ENCODE measurements at regions not wholly inside any gene's neighbourhood (a gene's known extent, or its start where the extent isn't known, plus 50 kb on each side); places are given as distances from the start of the nearest gene placed in this dataset.

DNA sequence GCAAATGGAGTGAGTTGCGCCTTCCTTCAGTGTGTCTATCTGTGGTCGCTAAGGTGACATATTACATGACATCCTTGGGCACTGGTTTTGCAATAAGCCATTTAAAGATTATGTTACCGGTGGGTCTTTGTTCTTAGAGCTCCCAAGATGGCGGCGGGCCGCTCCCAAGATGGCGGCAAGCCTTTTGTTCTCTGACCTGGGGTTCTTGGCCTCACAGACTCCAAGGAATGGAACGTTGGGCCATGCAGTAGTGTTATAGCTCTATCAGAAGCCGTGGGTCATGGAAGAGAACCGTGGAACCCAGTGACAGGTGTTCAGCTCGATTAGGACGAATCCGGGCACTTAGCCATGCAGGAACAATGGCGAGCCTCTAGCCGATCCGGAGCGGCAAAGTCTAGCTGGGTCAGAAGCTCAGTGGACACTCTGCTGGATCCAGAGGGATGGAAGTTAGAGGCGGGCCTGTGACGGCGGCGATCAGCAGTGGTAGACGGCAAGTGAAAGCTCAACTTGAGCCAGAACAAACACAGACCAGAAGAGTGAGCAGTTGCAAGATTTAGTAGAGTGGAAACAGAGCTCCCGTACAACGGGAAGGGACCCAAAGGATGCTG lies 188.6 kb downstream of the TEX29 start:
- H3K27me3 ChIP-seq (ENCODE audit: control insufficient read depth in 3 of 3, insufficient read depth in 3 of 3, low read length in 3 of 3): no peaks in the 10 kb centered on the region
- FAIRE-seq: no peak
- no peak for DNase-seq
- H3K27ac ChIP-seq (ENCODE audit: low read depth in 1 of 3, low read length in 2 of 3): no peak overlapping the region
- H3K9me3 ChIP-seq (ENCODE audit: control insufficient read depth in 2 of 2, insufficient read depth in 1 of 2, low read depth in 1 of 2, low read length in 1 of 2): no peaks in the 10 kb centered on the region
- no peaks in the 10 kb centered on the region for H3K4me1 ChIP-seq (ENCODE audit: control insufficient read depth in 3 of 3, insufficient read depth in 2 of 3, low read depth in 1 of 3, low read length in 2 of 3)
- H3K4me3 ChIP-seq (ENCODE audit: low read depth in 1 of 3, low read length in 3 of 3): no peak overlapping the region
- WGBS, 3 donors: 81 to 88% (median 81%) methylated on average over 24 of the region's 24 CpGs
- H3K36me3 ChIP-seq (ENCODE audit: control insufficient read depth in 3 of 3, insufficient read depth in 2 of 3, low read depth in 1 of 3, low read length in 3 of 3): no peaks in the 10 kb centered on the region

DNA sequence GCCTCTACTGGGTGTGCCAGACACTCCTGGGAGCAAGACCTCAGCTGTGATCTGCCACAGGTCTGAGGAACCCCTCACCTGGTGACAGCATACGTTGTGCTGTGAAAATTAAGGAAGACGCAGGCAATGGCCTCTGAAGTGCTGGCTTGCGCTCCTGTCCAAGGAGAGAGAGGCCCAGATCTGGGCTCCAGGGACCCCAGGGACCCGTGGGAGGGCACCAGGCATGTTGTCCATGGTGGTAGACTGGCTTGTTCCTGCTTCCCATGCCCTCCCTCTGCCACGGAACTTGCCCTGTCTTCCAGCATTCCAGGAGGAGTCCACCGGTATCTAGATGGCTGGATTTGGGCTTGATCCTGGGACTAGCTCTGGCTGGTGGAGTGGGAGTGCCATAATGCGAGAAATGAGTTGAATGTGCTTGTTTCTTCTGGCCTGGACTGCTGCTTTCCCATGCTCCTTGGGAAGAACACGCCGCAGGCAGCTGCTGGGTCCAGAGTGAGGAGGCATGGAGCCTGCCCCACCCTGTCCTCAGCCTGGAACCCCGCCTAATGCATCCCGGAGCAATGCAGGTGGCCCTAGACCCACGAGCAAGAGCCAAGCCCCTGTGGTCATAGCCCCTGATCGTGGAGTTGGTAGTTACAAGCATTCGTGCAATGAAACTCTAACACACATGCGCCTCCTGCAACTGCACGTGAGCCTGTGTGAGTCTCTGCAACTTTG lies 190.2 kb downstream of the TEX29 start:
- 67 to 81% (median 68%) methylated on average over 16 of the region's 16 CpGs for WGBS, 3 donors
- DNase-seq (no peak), FAIRE-seq (no peak)
- Histone ChIP-seq H3K9me3 (ENCODE audit: control insufficient read depth in 2 of 2, insufficient read depth in 1 of 2, low read depth in 1 of 2, low read length in 1 of 2) (no peaks in the 10 kb centered on the region), H3K27me3 (ENCODE audit: control insufficient read depth in 3 of 3, insufficient read depth in 3 of 3, low read length in 3 of 3) (no peaks in the 10 kb centered on the region), H3K4me3 (ENCODE audit: low read depth in 1 of 3, low read length in 3 of 3) (no peak overlapping the region), H3K36me3 (ENCODE audit: control insufficient read depth in 3 of 3, insufficient read depth in 2 of 3, low read depth in 1 of 3, low read length in 3 of 3) (no peaks in the 10 kb centered on the region), H3K27ac (ENCODE audit: low read depth in 1 of 3, low read length in 2 of 3) (no peak overlapping the region), H3K4me1 (ENCODE audit: control insufficient read depth in 3 of 3, insufficient read depth in 2 of 3, low read depth in 1 of 3, low read length in 2 of 3) (no peaks in the 10 kb centered on the region)

DNA sequence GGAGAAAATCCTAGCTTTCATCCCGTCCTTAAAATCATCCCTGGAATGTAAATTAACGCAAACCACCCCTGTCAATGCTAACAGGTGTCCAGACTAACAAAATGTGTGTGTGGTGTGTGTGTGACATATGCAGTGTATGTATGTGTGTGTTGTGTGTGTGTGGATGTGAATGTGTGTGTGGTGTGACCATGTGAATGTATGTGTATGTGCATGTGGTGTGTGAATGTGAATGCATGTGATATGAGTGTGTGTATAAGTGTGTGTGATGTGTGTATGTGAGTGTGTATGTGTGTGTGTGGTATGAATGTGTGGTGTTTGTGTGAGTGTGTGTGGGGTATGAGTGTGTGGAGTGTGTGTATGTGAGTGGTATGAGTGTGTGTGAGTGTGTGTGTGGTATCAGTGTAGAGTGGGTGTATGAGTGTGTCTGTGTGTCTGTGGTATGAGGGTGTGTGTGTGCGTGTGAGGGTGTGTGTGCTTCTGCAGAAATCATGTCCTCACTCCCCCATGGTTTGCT lies 190.8 kb downstream of the TEX29 start:
- WGBS, 3 donors: 53 to 71% (median 70%) methylated on average over 3 of the region's 3 CpGs
- Histone ChIP-seq H3K4me3 (ENCODE audit: low read depth in 1 of 3, low read length in 3 of 3) (no peak overlapping the region), H3K36me3 (ENCODE audit: control insufficient read depth in 3 of 3, insufficient read depth in 2 of 3, low read depth in 1 of 3, low read length in 3 of 3) (no peaks in the 10 kb centered on the region), H3K27me3 (ENCODE audit: control insufficient read depth in 3 of 3, insufficient read depth in 3 of 3, low read length in 3 of 3) (no peaks in the 10 kb centered on the region), H3K4me1 (ENCODE audit: control insufficient read depth in 3 of 3, insufficient read depth in 2 of 3, low read depth in 1 of 3, low read length in 2 of 3) (no peaks in the 10 kb centered on the region), H3K9me3 (ENCODE audit: control insufficient read depth in 2 of 2, insufficient read depth in 1 of 2, low read depth in 1 of 2, low read length in 1 of 2) (no peaks in the 10 kb centered on the region), H3K27ac (ENCODE audit: low read depth in 1 of 3, low read length in 2 of 3) (no peak overlapping the region)
- DNase-seq (no peak), FAIRE-seq (no peak)

DNA sequence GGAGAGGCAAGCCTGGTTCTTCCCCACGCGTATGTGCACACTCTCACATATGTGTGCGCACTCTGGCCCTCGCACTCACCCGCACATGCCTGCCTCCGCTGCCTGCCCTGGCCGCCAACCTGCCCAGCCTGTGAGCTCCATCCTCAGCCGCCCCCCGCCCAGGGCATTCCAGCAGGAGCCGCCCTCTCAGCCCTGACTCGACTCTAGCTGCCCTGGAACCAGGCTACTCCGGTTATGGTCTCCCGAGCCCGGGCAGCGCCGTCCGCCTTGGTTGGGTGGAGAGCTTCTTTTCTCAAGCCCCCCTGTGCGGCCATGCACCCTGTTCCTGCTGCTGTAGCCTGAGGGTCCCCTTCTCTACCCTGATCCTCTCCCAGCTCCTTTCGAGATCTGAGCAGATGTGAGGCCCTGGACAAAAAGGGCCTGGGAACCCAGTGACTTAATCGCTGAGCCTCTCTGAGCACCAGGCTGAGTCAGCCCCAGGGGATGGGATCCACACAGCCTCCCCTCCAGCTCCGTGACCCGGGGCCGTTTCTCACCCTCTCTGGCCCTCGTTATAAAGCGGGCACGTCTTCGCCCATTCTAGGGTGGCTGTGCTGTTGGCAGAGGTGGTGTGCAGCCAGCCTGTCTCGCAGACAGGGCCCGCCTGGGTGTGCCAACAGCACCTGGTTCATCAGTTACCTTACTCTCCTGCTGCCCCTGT lies 191.5 kb downstream of the TEX29 start:
- FAIRE-seq (no peak), DNase-seq (no peak)
- Histone ChIP-seq H3K36me3 (ENCODE audit: control insufficient read depth in 3 of 3, insufficient read depth in 2 of 3, low read depth in 1 of 3, low read length in 3 of 3) (no peaks in the 10 kb centered on the region), H3K27me3 (ENCODE audit: control insufficient read depth in 3 of 3, insufficient read depth in 3 of 3, low read length in 3 of 3) (no peaks in the 10 kb centered on the region), H3K4me3 (ENCODE audit: low read depth in 1 of 3, low read length in 3 of 3) (no peak overlapping the region), H3K9me3 (ENCODE audit: control insufficient read depth in 2 of 2, insufficient read depth in 1 of 2, low read depth in 1 of 2, low read length in 1 of 2) (no peaks in the 10 kb centered on the region), H3K27ac (ENCODE audit: low read depth in 1 of 3, low read length in 2 of 3) (no peak overlapping the region), H3K4me1 (ENCODE audit: control insufficient read depth in 3 of 3, insufficient read depth in 2 of 3, low read depth in 1 of 3, low read length in 2 of 3) (no peaks in the 10 kb centered on the region)
- 84 to 88% (median 87%) methylated on average over 29 of the region's 29 CpGs for WGBS, 3 donors

DNA sequence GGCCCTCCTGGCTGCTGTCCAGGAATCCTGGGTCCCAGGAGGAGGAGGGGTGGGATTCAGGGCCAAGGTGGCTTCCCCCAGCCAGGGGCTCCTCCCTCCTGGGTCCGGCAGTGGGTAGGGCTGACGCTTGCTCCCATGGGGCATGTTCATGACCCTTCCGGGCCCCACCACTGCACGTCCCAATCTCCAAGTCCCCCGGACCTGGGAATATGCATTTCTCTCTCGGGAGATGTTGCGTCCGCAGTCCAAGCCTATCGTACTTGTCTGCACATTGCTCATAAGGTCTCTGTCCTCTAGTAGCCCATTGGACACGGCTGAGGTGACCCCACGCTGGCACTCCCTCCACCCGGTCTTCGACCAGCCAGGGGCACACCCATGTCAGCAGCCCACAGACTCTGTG lies 192.3 kb downstream of the TEX29 start:
- FAIRE-seq (no peak), DNase-seq (no peak)
- Histone ChIP-seq H3K4me1 (ENCODE audit: control insufficient read depth in 3 of 3, insufficient read depth in 2 of 3, low read depth in 1 of 3, low read length in 2 of 3) (no peaks in the 10 kb centered on the region), H3K9me3 (ENCODE audit: control insufficient read depth in 2 of 2, insufficient read depth in 1 of 2, low read depth in 1 of 2, low read length in 1 of 2) (no peaks in the 10 kb centered on the region), H3K27me3 (ENCODE audit: control insufficient read depth in 3 of 3, insufficient read depth in 3 of 3, low read length in 3 of 3) (no peaks in the 10 kb centered on the region), H3K36me3 (ENCODE audit: control insufficient read depth in 3 of 3, insufficient read depth in 2 of 3, low read depth in 1 of 3, low read length in 3 of 3) (no peaks in the 10 kb centered on the region), H3K27ac (ENCODE audit: low read depth in 1 of 3, low read length in 2 of 3) (no peak overlapping the region), H3K4me3 (ENCODE audit: low read depth in 1 of 3, low read length in 3 of 3) (no peak overlapping the region)
- WGBS, 3 donors: 83 to 87% (median 86%) methylated on average over 13 of the region's 13 CpGs

DNA sequence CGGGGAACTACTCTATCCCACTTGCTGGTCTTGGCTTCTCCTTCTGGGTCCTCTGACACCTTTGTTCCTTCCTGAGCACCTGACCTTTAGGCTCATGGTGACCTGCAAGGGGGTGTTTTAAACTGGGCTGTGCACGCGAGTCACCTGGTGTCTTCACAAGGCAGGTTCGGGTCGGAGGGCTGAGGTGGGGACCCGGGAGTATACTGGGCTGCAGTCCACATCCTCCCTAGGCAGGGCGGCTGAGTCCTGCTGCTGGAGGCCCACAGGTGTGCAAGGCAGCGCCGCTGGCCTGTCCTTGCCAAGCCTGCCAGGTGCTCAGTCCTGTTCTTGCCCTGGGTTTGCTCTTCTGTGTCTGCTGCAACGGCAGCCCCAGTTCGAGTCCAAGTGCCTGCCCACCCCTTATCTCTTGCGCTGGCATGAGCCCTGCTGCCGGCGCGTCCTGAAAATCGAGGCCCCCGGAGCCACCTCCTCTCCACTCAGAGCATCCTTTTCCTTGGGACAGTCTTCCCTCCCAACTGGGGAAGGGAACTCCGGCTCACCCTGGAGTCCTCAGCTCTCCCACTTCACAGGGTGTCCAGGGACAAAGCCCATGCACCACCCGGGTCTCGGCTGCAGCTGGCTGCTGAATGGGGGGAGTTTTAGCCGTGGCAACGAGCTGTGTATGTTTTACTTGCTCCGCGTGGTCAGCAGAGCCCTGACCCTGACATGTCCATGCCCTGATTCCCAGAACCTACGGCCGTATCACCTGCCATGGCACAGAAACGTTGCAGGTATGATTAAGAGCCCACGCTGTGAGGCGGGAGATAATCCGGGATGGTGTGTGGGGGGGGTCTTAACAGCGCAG lies 193.5 kb downstream of the TEX29 start:
- H3K36me3 ChIP-seq (ENCODE audit: control insufficient read depth in 3 of 3, insufficient read depth in 2 of 3, low read depth in 1 of 3, low read length in 3 of 3): no peaks in the 10 kb centered on the region
- H3K4me1 ChIP-seq (ENCODE audit: control insufficient read depth in 3 of 3, insufficient read depth in 2 of 3, low read depth in 1 of 3, low read length in 2 of 3): no peaks in the 10 kb centered on the region
- H3K9me3 ChIP-seq (ENCODE audit: control insufficient read depth in 2 of 2, insufficient read depth in 1 of 2, low read depth in 1 of 2, low read length in 1 of 2): no peaks in the 10 kb centered on the region
- DNase-seq (no peak), FAIRE-seq (no peak)
- H3K27ac ChIP-seq (ENCODE audit: low read depth in 1 of 3, low read length in 2 of 3): no peak overlapping the region
- H3K4me3 ChIP-seq (ENCODE audit: low read depth in 1 of 3, low read length in 3 of 3): no peak overlapping the region
- 73 to 80% (median 76%) methylated on average over 31 of the region's 31 CpGs for WGBS, 3 donors
- no peaks in the 10 kb centered on the region for H3K27me3 ChIP-seq (ENCODE audit: control insufficient read depth in 3 of 3, insufficient read depth in 3 of 3, low read length in 3 of 3)

DNA sequence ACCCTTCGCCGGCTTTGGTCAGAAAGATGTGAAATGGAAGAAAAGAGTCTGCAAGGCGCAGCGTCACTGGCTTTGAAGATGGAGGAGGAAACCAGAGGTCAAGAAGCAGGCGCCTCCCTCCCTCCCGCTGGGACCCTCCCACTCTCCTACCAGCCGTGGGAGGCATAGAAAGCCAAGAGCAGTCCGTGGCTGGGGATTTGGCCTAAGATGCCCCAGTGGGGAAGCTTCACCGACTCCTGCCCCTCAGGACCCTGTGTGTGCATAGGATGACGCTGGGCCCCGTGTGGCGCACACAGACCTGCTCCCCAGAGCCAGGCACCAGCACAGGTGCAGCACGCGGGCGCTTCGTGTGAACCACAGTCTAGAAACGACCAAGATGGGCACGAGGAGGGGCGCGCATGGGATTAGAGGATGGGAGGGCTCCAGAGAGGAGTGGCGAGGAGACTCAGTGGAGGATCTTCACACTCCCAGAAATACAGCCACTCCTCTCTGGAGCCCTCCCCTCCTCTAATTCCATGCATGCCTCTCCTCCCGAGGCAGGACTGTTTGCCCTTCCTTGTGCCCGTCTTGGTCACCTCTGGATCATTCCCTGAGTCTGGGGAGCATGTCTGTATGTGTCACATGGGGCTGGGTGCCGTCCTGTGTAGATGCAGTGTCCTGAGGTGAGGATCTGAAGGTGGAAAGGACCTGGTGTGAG lies 194.3 kb downstream of the TEX29 start:
- Histone ChIP-seq H3K27ac (ENCODE audit: low read depth in 1 of 3, low read length in 2 of 3) (no peak overlapping the region), H3K9me3 (ENCODE audit: control insufficient read depth in 2 of 2, insufficient read depth in 1 of 2, low read depth in 1 of 2, low read length in 1 of 2) (no peaks in the 10 kb centered on the region), H3K36me3 (ENCODE audit: control insufficient read depth in 3 of 3, insufficient read depth in 2 of 3, low read depth in 1 of 3, low read length in 3 of 3) (no peaks in the 10 kb centered on the region), H3K4me3 (ENCODE audit: low read depth in 1 of 3, low read length in 3 of 3) (no peak overlapping the region), H3K27me3 (ENCODE audit: control insufficient read depth in 3 of 3, insufficient read depth in 3 of 3, low read length in 3 of 3) (no peaks in the 10 kb centered on the region), H3K4me1 (ENCODE audit: control insufficient read depth in 3 of 3, insufficient read depth in 2 of 3, low read depth in 1 of 3, low read length in 2 of 3) (no peaks in the 10 kb centered on the region)
- no peak for DNase-seq
- 59 to 69% (median 63%) methylated on average over 21 to 24 of the region's 24 CpGs for whole genome bisulfite sequencing, 3 donors
- FAIRE-seq: no peak

DNA sequence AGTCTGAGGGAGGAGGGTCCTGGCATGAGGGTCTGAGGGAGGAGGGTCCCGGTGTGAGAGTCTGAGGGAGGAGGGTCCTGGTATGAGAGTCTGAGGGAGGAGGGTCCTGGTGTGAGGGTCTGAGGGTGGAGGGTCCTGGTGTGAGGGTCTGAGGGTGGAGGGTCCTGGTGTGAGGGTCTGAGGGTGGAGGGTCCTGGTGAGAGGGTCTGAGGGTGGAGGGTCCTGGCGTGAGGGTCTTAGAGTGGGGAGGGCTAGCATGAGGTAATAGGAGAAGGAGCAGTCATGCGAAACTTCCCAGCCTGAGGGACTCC lies 194.8 kb downstream of the TEX29 start:
- Histone ChIP-seq H3K4me1 (ENCODE audit: control insufficient read depth in 3 of 3, insufficient read depth in 2 of 3, low read depth in 1 of 3, low read length in 2 of 3) (no peaks in the 10 kb centered on the region), H3K36me3 (ENCODE audit: control insufficient read depth in 3 of 3, insufficient read depth in 2 of 3, low read depth in 1 of 3, low read length in 3 of 3) (no peaks in the 10 kb centered on the region), H3K27ac (ENCODE audit: low read depth in 1 of 3, low read length in 2 of 3) (no peak overlapping the region), H3K27me3 (ENCODE audit: control insufficient read depth in 3 of 3, insufficient read depth in 3 of 3, low read length in 3 of 3) (no peaks in the 10 kb centered on the region), H3K9me3 (ENCODE audit: control insufficient read depth in 2 of 2, insufficient read depth in 1 of 2, low read depth in 1 of 2, low read length in 1 of 2) (no peaks in the 10 kb centered on the region), H3K4me3 (ENCODE audit: low read depth in 1 of 3, low read length in 3 of 3) (no peak overlapping the region)
- WGBS, 3 donors: 48 to 86% (median 80%) methylated on average over 2 to 3 of the region's 3 CpGs
- no peak for DNase-seq
- no peak for FAIRE-seq

Measured in small intestine (tissue), 7 donors.